EH (cell line): ENCODE measurements at regions not wholly inside any gene's neighbourhood (a gene's known extent, or its start where the extent isn't known, plus 50 kb on each side); places are given as distances from the start of the nearest gene placed in this dataset.
"Not testable (repeated sequence)": the region's sequence is repeated elsewhere in the genome, so short reads cannot be mapped to it uniquely, and the experiment has no call there.

Experiments
- DNase-seq: peaks from one replicate; pipeline ENCODE4 v3.0.0-alpha.2; 2015; ENCODE audit warnings: low read depth

DNA sequence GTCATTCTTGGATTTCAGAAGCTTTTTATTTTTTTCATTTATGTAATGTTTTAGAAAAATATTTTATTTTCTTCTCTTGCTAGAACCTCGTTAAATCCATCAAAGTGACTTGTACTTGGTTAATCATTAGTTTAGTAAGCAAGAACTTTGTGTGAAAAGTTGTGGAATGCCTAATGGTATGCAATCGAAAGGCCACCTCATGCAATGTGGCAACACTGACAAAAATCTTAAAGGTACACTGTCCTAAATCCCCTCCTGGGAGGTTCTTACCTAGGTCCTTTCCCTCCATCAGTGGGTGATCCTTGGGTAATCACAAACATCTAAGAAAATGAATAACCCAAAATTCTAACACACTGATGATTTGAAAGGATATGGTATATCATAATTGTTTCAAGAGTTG lies 304.2 kb downstream of the DNAH5 start:
- no peak for DNase-seq

DNA sequence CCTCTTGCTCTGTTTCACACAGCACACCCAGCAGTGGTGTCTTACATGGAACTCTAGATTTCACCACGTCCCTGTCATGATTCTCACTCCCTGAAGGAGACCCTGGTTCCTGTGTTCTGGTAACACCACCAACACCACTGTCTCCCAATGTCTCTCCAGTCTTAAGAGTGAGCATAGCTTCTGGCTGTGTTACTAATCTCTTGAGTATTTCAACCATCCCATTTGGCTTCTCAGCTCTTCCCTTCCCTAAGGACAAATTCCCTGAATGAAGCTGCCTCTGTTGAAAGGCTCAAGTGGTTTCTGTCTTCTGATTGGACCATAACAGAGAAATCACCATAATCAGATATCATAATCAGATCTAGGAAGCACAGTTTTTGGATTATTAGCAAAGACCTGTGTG lies 311.8 kb downstream of the DNAH5 start:
- peak; percentile 85 for DNase-seq

DNA sequence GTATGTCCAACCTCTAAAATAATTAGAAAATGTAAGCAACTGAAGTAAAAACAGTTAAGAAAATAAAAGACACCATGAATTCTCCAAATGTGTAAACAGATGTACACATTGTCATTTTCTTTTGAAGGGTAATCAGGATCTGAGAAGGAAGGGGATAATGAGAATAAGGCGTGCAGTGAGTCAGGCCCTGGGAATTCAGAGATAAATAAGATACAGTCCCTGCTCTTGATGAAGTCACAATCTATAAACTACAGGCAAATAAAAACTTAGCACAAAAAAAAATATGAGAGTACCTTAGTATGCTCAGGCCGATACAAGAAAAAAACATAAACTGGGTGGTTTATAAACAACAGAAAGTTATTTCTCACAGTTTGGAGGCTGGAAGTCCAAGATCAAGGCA lies 315.3 kb downstream of the DNAH5 start:
- peak; percentile 51 for DNase-seq

DNA sequence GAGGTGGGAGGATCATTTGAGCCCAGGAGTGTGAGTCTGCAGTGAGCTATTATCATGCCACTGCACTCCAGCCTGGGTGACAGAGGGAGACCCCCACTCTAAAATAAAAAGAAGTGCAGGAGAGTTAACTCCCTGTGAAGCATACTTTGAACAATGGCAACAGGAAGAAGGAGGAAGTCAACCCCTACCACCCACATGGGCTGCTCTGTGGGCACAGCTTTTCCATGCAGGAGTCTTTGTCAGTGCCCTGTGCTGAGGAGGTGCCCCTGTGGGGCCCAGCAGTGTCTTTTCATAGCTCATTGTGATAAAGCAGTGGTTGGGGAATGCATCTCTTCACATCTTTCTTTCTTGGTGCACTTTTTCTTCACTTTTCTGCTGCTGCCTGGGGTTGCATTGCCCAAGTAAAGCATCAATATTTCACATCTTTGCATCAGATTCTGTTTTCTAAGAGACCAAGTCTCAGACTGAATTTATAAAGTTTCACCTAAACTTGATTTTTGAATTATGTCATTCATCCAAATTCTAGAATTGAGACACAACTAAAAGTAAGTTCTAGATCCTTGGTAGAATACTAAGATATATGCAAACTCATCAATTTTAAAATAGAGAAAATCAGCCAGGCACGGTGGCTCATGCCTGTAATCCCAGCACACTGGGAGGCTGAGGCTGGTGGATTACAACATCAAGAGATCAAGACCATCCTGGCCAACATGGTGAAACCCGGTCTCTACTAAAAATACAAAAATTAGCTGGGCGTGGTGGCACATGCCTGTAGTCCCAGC lies 316.6 kb downstream of the DNAH5 start:
- DNase-seq: no peak

DNA sequence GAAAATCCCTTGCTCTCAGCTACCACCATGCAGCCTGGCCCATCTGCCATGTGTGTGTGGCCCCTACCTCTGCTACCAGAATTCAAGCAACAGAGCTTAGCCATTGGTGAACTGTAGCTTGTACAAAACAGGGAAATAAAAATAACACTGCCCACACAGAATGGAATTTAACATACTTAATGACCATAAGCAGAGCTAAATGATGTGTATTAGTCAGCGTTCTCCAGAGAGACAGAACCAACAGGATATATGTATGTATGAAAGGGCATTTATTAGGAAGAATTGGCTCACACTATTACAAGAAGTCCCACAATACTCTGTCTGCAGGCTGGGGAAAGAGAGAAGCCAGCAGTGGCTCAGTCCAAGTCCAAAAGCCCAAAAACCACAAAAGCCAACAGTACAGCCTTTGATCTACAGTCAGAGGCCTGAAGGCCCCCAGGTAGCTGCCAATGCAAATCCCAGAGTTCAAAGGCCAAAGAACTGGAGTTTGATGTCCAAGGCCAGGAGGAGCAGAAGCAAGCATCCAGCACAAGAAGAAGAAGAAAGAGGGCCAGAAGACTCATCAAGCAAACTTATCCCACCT lies 318.8 kb downstream of the DNAH5 start:
- DNase-seq: peak; percentile 48

DNA sequence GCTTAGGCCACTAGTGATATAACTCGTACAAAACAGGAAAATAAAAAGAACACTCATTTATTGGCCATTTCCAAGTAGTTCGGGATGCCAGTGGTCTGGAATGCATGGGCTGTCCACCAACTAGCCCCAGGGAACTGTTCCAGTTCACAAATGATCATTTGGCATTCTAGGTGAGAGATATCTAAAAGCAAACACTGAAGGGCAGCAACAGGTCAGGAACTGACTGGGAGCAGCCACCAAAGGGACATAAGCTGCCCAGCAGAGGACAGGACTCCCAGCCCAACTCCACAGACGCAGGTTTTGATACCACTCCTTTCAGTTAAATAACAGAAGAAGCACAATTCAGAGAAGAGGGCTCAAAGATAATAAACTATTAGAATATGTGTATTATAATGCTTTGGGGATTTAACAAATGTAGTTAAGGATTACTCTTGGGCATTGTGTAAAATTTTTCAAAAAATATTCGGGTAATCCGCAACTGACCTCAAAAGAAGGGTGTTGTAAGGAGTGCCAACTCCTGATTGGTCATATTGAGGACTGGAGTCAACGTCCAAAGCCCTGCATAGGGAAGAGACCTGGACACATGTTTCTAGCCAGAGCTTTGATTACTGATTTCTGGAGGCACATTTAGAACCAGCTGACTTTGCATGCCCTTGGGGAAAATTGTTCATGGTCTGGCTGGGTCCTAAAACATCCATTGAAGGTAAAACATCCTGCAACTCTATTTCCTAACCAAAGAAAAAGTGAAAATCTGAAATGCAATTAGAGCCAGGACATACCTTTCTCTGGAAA lies 320.0 kb downstream of the DNAH5 start:
- peak; percentile 20 for DNase-seq

DNA sequence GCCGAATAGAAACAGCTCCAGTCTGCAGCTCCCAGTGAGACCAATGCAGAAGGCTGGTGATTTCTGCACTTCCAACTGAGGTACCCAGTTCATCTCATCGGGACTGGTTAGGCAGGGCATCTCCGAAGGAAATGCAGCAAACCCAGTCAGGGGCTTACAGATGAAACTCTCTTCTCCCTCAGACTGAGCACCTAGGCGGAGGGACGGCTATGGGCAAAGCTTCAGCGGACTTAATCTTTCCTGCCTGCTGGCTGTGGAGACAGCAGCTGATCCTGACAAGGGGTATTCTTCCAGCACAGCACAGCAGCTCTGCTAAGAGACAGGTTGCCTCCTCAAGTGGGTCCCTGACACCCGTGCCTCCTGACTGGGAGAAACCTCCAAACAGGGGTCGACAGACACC lies 330.9 kb downstream of the DNAH5 start:
- no peak for DNase-seq

DNA sequence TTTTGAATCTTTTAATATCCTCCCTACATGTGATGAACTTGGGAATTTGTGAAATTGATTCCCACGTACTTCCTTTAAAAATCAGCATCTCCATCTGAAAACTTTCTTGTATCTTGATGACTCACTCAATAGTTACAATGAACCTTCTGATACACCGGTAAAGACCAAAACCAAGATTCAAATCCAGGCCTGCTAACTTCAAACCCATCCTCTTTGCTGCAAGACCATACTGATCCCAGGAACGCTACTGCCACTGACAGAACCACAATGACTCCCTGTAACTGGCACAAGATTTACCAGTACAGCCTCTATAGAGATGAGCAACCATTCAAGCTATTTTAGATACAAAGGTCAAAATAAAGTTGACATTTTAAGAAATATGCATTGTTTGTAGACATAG lies 332.9 kb downstream of the DNAH5 start:
- no peak for DNase-seq

DNA sequence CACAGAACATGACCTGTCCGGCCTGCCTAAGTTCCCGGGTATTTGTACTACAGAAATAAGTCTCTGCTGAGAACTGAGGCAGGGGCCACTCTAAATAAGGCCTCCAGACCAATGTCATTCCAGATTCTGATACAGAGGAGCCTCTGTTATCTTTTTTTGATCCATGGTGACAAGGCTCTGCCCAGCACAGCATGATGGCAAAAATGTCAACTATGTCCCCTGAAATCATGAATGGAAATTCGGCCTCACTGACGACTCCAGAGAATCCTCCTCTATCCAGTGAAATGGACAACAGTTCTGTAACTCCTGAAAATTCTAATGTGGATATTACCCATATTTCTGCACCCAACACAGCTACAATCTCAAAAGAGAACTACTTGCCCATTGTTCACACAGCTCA lies 335.0 kb downstream of the DNAH5 start:
- DNase-seq: no peak

DNA sequence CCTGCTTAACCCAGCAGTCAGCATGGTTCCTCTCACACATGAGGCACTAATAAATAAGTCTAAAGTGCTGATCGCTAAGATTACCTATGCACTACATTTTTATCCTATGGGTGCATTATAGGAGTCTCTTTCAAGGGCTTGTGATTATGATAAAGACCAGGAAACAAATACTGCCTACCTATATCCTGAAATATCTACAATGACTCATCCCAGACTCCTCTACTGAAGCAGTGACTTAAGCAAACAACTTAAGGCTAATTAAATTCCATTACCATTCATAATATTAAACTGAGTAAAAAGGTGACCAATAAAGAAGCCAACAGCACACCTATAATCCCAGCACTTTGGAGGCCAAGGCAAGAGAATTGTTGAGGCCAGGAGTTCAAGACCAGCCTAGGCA lies 338.4 kb downstream of the DNAH5 start:
- DNase-seq: peak; percentile 20

DNA sequence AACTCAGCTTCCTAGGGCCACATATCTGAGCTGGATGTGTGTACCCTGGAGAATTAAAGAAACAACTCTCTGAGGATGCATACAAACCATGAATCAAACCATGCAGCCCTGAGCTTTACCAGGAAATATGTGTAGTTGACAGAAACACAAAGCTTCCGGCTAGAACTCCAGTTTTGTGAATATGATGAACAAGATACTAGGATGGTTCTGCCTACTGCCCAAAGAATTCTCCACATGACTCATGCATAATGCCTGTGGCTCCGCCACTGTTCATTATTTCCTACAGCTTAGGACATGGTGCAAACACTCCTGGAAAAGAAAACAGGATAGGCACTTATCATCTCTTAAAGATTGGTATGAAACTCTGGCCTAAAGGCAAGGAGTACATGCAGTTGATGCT lies 343.4 kb downstream of the DNAH5 start:
- DNase-seq: peak; percentile 81

DNA sequence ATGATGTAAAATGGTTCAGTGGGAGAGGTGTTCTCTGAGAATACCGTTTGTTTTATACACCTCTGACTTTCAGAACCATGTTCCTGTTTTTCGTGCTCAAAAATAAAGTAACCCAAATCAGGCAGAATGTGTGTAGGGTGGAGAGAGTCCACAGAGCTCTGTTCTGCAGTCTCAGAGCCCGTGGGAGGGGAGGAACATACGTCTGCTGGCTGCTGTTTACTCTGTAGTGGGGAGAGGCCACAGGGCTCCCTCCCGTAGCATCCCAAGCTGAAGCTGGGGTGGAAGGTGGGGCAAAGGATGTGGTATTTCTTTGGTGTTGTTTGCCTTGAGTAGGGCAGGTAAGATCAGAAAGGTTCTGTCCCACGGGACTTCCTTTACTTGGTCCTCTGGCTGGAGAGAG lies 348.5 kb downstream of the DNAH5 start:
- no peak for DNase-seq

DNA sequence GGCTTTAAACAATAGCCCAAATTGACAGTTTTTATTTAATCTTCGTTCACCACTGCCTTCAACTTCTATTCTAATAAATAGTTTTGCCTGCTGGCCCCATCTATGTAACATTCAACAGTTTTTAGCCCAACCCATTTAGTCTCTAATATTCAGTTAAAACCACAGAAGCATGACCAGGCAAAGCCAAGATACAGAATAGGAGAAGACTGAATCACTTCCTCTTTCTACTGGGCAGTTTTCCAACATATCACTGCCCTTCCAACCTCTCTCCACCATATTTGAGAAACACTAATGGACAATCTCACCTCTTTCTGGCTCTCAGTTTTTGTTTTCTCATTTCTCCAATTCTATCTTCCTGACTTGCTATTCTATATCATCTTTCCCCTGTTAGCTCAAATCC lies 352.9 kb downstream of the DNAH5 start:
- DNase-seq: peak; percentile 86

DNA sequence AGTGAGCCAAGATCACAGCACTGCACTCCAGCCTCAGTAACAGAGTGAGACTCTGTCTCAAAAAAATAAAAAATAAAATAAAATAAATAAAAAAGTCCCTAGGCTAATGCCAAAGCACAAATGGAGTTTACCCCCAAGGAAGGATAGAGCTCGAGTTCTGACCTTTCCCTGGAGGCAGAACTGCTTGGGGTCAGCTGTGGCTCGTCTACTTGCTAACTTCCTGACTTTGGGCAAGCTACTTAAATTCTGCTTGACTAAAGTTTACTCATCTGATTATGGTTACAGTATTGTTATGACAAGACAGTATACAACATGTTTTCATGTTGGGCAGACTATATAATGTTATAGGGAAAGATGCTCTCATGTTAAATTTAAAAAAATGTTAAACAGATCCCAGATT lies 359.2 kb downstream of the DNAH5 start:
- no peak for DNase-seq

DNA sequence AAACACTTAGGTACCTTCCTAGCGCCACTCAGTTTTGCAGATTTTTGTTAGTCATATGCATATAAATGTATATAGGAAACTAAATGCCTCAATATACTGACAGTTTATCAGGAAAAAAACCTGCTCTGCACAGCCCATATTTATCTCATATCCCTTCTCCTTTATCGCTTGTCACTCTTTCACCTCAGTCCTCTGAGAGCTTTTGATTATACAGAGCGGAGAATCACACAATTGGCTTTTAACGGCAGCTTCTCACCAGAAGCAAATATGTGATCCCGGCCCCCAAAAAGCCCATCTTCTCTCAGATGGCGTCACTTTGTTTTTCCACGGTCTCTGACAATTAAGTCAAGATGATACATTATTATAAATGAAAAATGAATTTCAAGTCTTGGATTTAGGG lies 362.6 kb downstream of the DNAH5 start:
- DNase-seq: no peak

DNA sequence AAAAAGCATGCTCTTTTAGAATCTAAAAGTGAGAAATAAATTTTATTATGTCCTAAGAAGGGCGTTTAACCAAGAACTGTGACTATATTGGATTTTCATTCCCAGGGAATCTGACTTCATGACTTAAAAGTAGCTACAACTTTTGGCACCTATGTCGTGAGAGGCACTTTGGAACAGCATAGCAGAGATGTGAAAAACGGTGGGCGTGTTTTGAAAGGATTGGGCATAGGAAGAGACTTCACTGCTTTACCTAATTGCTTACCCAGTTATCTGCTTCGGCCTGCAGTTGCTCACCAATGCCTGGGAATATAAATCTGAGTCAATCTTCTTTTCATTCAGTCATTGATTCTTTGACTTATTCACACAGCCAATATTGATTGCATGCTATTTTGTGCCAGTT lies 363.4 kb downstream of the DNAH5 start:
- DNase-seq: no peak

DNA sequence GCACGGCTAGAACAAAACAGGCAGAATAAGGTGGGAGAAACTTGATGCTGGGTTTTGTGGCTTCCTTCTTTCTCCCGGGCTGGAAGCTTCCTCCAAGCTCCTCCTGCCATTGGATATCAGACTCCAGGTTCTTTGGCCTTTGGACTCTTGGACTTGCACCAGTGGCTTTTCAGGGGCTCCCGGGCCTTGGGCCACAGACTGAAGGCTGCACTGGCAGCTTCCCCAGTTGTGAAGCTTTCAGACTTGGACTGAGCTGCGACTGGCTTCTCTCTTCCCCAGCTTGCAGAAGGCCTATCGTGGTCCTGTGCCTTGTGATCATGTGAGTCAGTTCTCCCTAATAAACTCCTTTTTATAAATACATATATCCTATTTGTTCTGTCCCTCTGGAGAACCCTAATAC lies 364.4 kb downstream of the DNAH5 start:
- no peak for DNase-seq

DNA sequence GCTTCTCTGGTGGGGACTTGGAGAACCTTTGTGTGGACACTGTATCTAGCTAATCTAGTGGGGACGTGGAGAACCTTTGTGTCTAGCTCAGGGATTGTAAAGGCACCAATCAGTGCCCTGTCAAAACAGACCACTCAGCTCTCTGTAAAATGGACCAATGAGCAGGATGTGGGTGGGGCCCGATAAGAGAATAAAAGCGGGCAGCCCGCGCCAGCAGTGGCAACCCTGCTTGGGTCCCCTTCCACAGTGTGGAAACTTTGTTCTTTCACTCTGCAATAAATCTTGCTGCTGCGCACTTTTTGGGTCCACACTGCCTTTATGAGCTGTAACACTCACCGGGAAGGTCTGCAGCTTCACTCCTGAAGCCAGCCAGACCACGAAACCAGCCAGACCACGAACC lies 365.4 kb downstream of the DNAH5 start:
- not testable (repeated sequence) for DNase-seq

DNA sequence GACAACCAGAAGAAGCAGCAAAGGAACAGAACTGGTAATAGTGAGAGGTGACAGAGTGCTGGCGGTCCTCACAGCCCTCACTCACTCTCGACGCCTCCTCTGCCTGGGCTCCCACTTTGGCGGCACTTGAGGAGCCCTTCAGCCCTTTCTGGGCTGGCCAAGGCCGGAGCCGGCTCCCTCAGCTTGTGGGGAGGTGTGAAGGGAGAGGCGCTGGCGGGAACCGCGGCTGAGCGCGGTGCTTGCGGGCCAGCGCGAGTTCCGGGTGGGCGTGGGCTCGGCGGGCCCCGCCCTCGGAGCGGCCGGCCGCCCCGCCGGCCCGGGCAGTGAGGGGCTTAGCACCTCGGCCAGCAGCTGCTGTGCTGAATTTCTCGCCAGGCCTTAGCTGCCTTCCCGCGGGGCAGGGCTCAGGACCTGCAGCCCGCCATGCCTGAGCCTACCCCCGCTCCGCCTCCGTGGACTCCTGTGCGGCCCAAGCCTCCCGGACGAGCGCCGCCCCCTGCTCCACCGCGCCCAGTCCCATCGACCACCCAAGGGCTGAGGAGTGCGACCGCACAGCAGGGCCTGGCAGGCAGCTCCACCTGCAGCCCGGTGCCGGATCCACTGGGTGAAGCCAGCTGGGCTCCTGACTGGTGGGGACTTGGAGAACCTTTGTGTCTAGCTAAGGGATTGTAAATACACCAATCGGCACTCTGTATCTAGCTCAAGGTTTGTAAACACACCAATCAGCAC lies 366.0 kb downstream of the DNAH5 start:
- not testable (repeated sequence) for DNase-seq

DNA sequence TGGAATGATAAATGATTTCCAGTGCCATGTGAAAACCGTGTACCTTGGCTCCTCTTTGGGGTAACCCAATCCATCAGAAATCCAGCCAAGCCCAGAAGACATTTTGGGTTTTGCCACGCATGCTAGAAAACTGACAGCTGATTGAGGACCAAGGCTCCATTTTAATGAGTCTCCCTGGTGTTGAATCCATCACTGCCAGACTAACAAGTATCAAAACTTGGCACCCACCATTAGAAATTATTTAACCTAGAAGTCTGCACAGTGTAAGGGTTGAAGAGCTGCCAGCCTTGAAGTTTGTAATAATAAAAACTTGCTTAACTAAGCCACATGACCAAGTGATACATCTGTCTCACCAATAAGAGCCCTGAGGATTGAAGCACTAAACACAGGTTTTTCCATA lies 369.9 kb downstream of the DNAH5 start:
- no peak for DNase-seq

DNA sequence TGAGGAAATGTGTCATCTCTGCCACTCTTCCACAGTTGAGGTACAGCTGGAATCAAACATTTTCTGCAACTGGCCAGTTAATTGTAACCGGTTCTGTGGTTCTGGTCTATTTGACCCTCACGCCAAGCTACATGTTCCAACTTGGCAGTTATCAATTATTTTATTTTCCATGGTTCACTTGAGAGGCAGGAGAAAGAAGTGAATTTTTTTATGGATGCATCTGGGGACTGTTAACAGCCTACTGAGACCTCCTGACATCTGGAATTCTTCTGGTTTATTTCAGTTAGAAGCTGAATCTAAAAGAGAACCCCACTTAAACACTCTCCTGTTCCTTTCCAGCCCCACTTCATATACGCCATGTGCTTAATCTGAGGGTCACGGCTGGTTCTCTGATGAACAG lies 372.3 kb downstream of the DNAH5 start:
- no peak for DNase-seq

DNA sequence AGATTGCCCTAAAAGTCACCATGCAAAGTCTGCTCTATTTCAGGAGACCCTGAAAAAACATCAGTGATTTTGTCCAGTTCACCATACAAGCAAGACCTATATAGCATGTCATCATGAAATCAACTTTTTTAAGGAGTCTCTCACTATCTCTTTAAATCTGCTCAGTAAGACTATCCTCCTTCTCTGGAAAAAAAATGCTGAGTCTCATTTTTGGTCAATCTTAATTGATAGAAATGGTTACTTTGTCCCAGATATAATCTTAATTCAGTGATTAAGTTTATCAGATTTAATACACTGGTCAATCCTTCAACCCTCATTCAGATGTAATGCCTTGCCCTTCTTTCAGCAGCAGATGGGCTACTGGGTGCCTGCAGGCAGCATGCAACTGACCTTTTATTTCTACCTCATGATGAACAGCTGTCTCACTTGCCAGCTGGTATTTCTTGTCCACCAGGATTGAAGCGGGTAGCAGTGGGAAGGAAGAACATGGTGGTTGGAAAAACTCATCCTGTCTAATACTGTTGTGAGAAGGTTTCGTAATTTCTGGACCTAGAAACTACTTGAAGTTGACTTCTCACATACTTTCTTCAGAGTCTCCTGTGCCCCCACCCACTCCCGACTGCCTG lies 375.3 kb downstream of the DNAH5 start:
- no peak for DNase-seq
